OCI-LY1 (cell line): ENCODE measurements at regions not wholly inside any gene's neighbourhood (a gene's known extent, or its start where the extent isn't known, plus 50 kb on each side); places are given as distances from the start of the nearest gene placed in this dataset.

Source experiments
- CTCF ChIP-seq: fragments of 200-600 bp; sonication (generic), shearing (Covaris generic); IDR thresholded peaks from 2 replicates; pipeline ENCODE4 v1.5.1; 2017; ENCODE audit warnings: mild to moderate bottlenecking, antibody characterized with exemption, low read length, moderate library complexity, mixed read lengths
- EZH2 ChIP-seq: fragments of 200-600 bp; sonication (generic), shearing (Covaris generic); IDR thresholded peaks from 2 replicates; pipeline ENCODE4 v1.8.0; 2017; ENCODE audit warnings: borderline replicate concordance, mixed run types, mild to moderate bottlenecking, antibody characterized with exemption, low read length, moderate library complexity, mixed read lengths

- TF ChIP-seq CTCF (no peak), EZH2 (no peak)
These were observed 558.8 kb upstream of the CHAC2 start for GRCh38 chr2:53208815-53209214.
